ENCODE measurements at regions not wholly inside any gene's neighbourhood (a gene's known extent, or its start where the extent isn't known, plus 50 kb on each side); places are given as distances from the start of the nearest gene placed in this dataset.

DNA sequence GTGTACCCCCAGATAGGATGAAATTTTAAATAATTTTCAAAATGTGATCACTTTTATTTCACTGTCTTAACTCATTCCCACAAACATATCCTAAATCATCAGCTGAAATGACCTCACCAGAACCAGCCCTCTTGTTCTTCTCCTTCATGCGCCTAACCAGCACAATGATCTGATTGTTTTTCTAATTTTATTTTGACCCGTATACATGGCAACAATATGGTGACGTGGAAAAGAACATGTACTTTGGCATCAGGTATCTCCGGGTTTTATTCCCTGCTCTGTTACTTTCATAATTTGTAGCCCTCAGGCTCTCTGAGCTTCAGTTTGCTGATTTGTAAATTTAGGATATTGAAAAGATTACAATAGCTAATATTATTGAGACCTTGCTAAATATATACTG is 562.4 kb upstream of the ZFP42 start:
- no peaks in the 10 kb centered on the region for H3K27me3 ChIP-seq (replicated peaks in 1 of 4; ENCODE audit: control insufficient read depth in 3 of 4, extremely low read depth in 1 of 4, insufficient read depth in 3 of 4, low read length in 3 of 4)
- no peak overlapping the region for H3K56ac ChIP-seq (replicated peaks; ENCODE audit: insufficient read length, low read depth, low read length)
- WGBS, 2 experiments (ENCODE audit: extremely low coverage in 1 of 2, insufficient coverage in 1 of 2, insufficient read length in 1 of 2, insufficient replicate concordance in 2 of 2, low coverage in 1 of 2, low lambda C conversion rate in 2 of 2, missing lambda C conversion rate in 1 of 2), result 97% methylated on average over 4 of the region's 4 CpGs; no CpG with 5 or more reads in 1 of the 2 experiments
- no peaks in the 10 kb centered on the region for H3K4me1 ChIP-seq (replicated peaks in 1 of 4; ENCODE audit: control insufficient read depth in 3 of 4, insufficient read depth in 4 of 4, low read length in 3 of 4)
- no peak overlapping the region for H2BK5ac ChIP-seq (ENCODE audit: low read depth, low read length)
- H2BK120ac ChIP-seq (replicated peaks; ENCODE audit: low read depth, low read length), result no peak overlapping the region
- no peak overlapping the region for H3K9ac ChIP-seq (replicated peaks in 1 of 4; ENCODE audit: extremely low read depth in 1 of 4, low read depth in 3 of 4, low read length in 3 of 4)
- H2AFZ ChIP-seq (ENCODE audit: low read length), result no peak overlapping the region
- no peak overlapping the region for H4K8ac ChIP-seq (ENCODE audit: extremely low read depth, insufficient read depth, low read length)
- H3K9me3 ChIP-seq (ENCODE audit: insufficient read depth in 2 of 2, low read depth in 1 of 2, low read length in 1 of 2), result peaks cover 8 to 9% of the 10 kb centered on the region in 2 experiments; a peak in 2 of 4 replicates
- H4K91ac ChIP-seq (replicated peaks; ENCODE audit: insufficient read length, low read length), result no peak overlapping the region
- H4K20me1 ChIP-seq (replicated peaks in 1 of 2; ENCODE audit: control insufficient read depth in 1 of 2, insufficient read depth in 2 of 2, low read length in 2 of 2), result no peaks in the 10 kb centered on the region
- POLR2A ChIA-PET (ENCODE audit: partially characterized antibody), result no interaction called here
- no peak overlapping the region for H3K27ac ChIP-seq (ENCODE audit: low read depth, low read length)
- CTCF ChIA-PET (ENCODE audit: partially characterized antibody), result no interaction called here
- H2AK5ac ChIP-seq (ENCODE audit: low read depth, low read length), result no peak overlapping the region
- H3K4ac ChIP-seq (replicated peaks; ENCODE audit: insufficient read length, low read depth, low read length), result no peak overlapping the region
- no peak overlapping the region for H3K4me2 ChIP-seq (ENCODE audit: insufficient read depth in 1 of 2, low read depth in 2 of 2, low read length in 2 of 2)
- no peaks in the 10 kb centered on the region for H3K79me2 ChIP-seq (ENCODE audit: control insufficient read depth in 1 of 2, insufficient read depth in 2 of 2, low read length in 2 of 2)
- H4K5ac ChIP-seq (ENCODE audit: insufficient read length, low read depth, low read length), result no peak overlapping the region
- no peaks in the 10 kb centered on the region for H3K23me2 ChIP-seq (ENCODE audit: low read depth, low read length)
- H2BK15ac ChIP-seq (ENCODE audit: low read length), result no peak overlapping the region
- H2BK12ac ChIP-seq (ENCODE audit: low read depth, low read length), result no peak overlapping the region
- FAIRE-seq (no peak), DNase-seq (ENCODE audit: low read depth in 1 of 2, low spot score in 2 of 2) (no peak)
- no peak overlapping the region for H3K18ac ChIP-seq (ENCODE audit: extremely low read depth, low read length)
- no peaks in the 10 kb centered on the region for H3K79me1 ChIP-seq (ENCODE audit: low read depth, low read length)
- H3K4me3 ChIP-seq (ENCODE audit: extremely low read depth in 1 of 4, insufficient read depth in 2 of 4, low read depth in 3 of 4, low read length in 4 of 4), result no peak overlapping the region
- no peaks in the 10 kb centered on the region for H3K36me3 ChIP-seq (ENCODE audit: control insufficient read depth in 2 of 4, insufficient read depth in 4 of 4, low read length in 3 of 4)
- no peak overlapping the region for H3K14ac ChIP-seq (ENCODE audit: insufficient read length)
- H3K23ac ChIP-seq (ENCODE audit: insufficient read length), result no peak overlapping the region
- H2BK20ac ChIP-seq (ENCODE audit: low read length), result no peak overlapping the region
- TF ChIP-seq HDAC2 (IDR thresholded peaks at IDR 0.05; ENCODE audit: borderline replicate concordance in 1 of 2, low read depth in 2 of 2, low read length in 2 of 2) (no peak), BACH1 (IDR thresholded peaks at IDR 0.05; ENCODE audit: low read length) (no peak), KDM1A (IDR thresholded peaks at IDR 0.05; ENCODE audit: borderline replicate concordance, low read length) (no peak), SIN3A (conservative IDR thresholded peaks at IDR 0.05 in 1 of 2, IDR thresholded peaks at IDR 0.05 in 1 of 2; ENCODE audit: low read depth in 1 of 2, low read length in 2 of 2) (no peak), KDM5A (IDR thresholded peaks at IDR 0.05; ENCODE audit: low read length) (no peak), SP2 (IDR thresholded peaks at IDR 0.05; ENCODE audit: low read length) (no peak), CHD1 (IDR thresholded peaks at IDR 0.05; ENCODE audit: low read depth, low read length) (no peak), RXRA (IDR thresholded peaks at IDR 0.05; ENCODE audit: insufficient read depth, low read depth, low read length) (no peak), RAD21 (IDR thresholded peaks at IDR 0.05 in 1 of 2, conservative IDR thresholded peaks at IDR 0.05 in 1 of 2; ENCODE audit: low read depth in 2 of 2, low read length in 2 of 2) (no peak), POLR2A (IDR thresholded peaks at IDR 0.05; ENCODE audit: control extremely low read depth in 1 of 2, low read depth in 2 of 2, low read length in 2 of 2) (no peak), NANOG (IDR thresholded peaks at IDR 0.05; ENCODE audit: insufficient read depth, low read depth, low read length, poor library complexity, severe bottlenecking) (no peak)
- TF ChIP-seq, protein P1, sequence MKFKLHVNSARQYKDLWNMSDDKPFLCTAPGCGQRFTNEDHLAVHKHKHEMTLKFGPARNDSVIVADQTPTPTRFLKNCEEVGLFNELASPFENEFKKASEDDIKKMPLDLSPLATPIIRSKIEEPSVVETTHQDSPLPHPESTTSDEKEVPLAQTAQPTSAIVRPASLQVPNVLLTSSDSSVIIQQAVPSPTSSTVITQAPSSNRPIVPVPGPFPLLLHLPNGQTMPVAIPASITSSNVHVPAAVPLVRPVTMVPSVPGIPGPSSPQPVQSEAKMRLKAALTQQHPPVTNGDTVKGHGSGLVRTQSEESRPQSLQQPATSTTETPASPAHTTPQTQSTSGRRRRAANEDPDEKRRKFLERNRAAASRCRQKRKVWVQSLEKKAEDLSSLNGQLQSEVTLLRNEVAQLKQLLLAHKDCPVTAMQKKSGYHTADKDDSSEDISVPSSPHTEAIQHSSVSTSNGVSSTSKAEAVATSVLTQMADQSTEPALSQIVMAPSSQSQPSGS (IDR thresholded peaks at IDR 0.05; ENCODE audit: low read length), result no peak

All from H1 (cell line).